Spleen (tissue), 11 donors: ENCODE measurements at regions not wholly inside any gene's neighbourhood (a gene's known extent, or its start where the extent isn't known, plus 50 kb on each side); places are given as distances from the start of the nearest gene placed in this dataset.

Experiments used
- DNase-seq: peaks from one replicate; pipeline ENCODE4 v3.0.0-alpha.2; 2020
- H3K27ac ChIP-seq, 8 donors: fragments of 200-600 bp; sonication (generic) in 7 of 8; 1 replicate in 4 of 8; 2 replicates in 4 of 8; pipeline versions ENCODE4 v1.5.0 to v1.8.0; 2016 to 2021; ENCODE audit warnings: inconsistent platforms in 4 of 8, mild to moderate bottlenecking in 4 of 8, moderate library complexity in 1 of 8
- H3K27me3 ChIP-seq, 7 donors: fragments of 200-600 bp; sonication (generic) in 6 of 7; replicated peaks in 1 of 7; 1 replicate in 4 of 7; 2 replicates in 3 of 7; pipeline versions ENCODE4 v1.5.0 to v1.8.0; 2016 to 2021; ENCODE audit warnings: inconsistent platforms in 3 of 7, mild to moderate bottlenecking in 1 of 7
- H3K36me3 ChIP-seq, 6 donors: fragments of 200-600 bp; sonication (generic) in 5 of 6; 1 replicate in 4 of 6; 2 replicates in 2 of 6; pipeline versions ENCODE4 v1.5.0 to v1.8.0; 2016 to 2021; ENCODE audit warnings: inconsistent platforms in 2 of 6
- H3K4me1 ChIP-seq, 6 donors: fragments of 200-600 bp; sonication (generic) in 5 of 6; 1 replicate in 3 of 6; 2 replicates in 3 of 6; pipeline versions ENCODE4 v1.5.0 to v1.8.0; 2016 to 2021; ENCODE audit warnings: inconsistent platforms in 3 of 6
- H3K4me3 ChIP-seq, 8 donors: fragments of 200-600 bp; sonication (generic) in 7 of 8; 1 replicate in 4 of 8; 2 replicates in 4 of 8; pipeline versions ENCODE4 v1.5.0 to v1.8.0; 2016 to 2021; ENCODE audit warnings: inconsistent platforms in 4 of 8, mild to moderate bottlenecking in 4 of 8, moderate library complexity in 2 of 8
- H3K9me3 ChIP-seq, 8 donors: fragments of 200-600 bp; sonication (generic) in 7 of 8; 1 replicate in 4 of 8; 2 replicates in 4 of 8; pipeline versions ENCODE4 v1.5.0 to v1.8.0; 2016 to 2021; ENCODE audit warnings: inconsistent platforms in 4 of 8
- CTCF ChIP-seq, 11 experiments: fragments of 200-600 bp in 7 of 11; fragments of 450-650 bp in 4 of 11; sonication (generic) in 4 of 11; IDR thresholded peaks in 8 of 11; conservative IDR thresholded peaks in 3 of 11; 1 replicate in 7 of 11; 2 replicates in 4 of 11; pipeline versions ENCODE4 v1.4.0 to v1.8.0; 2016 to 2021; ENCODE audit warnings: antibody characterized with exemption in 11 of 11, inconsistent platforms in 4 of 11, mild to moderate bottlenecking in 1 of 11
- POLR2A ChIP-seq, 3 donors: fragments of 450-650 bp; IDR thresholded peaks; one replicate each; pipeline ENCODE4 v1.5.1; 2017; ENCODE audit warnings: antibody characterized with exemption in 3 of 3, mild to moderate bottlenecking in 1 of 3
- POLR2AphosphoS5 ChIP-seq, 3 donors: sonication (generic); formaldehyde crosslinking; IDR thresholded peaks; one replicate each; pipeline ENCODE4 v1.5.1; 2017; ENCODE audit warnings: antibody characterized with exemption in 3 of 3
- whole genome bisulfite sequencing, 5 donors: extraction: QIAGEN DNeasy Blood & Tissue Kit in 3 of 5; methylation state at CpG; one replicate each; pipeline versions ENCODE4 v1.1.5 to v1.1.7; 2013 to 2018; 5-methylcytosine and 5-hydroxymethylcytosine counted together
- intact Hi-C: fragments of 100-400 bp; cut with DNase I; formaldehyde crosslinking; loops from one replicate; pipeline ENCODE4 v1.15.0; 2023; ENCODE audit warnings: low total_unique reads
- donor health status: healthy with polysubstance abuse.
- donor health status: DM: no; HTN: no; CAD: no; lungs with moderate emphysema.
- donor health status: DM: no; HTN: no; CAD: no.
- donor health status: Bipolar disorder and iron deficiency.
- donor health status: healthy.
- donor health status: DM: no; HTN: no; CAD: no.
- donor health status: DM: yes; HTN: yes; CAD: no.

GRCh38 chr2:42938671-42939370 lies 146.4 kb upstream of the HAAO start:
- Histone ChIP-seq H3K9me3 (no peaks in the 10 kb centered on the region), H3K4me3 (no peak overlapping the region), H3K36me3 (no peaks in the 10 kb centered on the region), H3K27ac (peak overlapping the region in 6 of 8 donors; percentile 20 to 63 (median 57)), H3K27me3 (no peaks in the 10 kb centered on the region), H3K4me1 (peaks cover 0 to 55% (median 18%) of the 10 kb centered on the region in 6 donors)
- DNase-seq: no peak
- intact Hi-C loops: loop anchor here (10.0 kb wide), 1 partner anchor 64 kb away; no protein-coding TSS in a partner anchor
- TF ChIP-seq CTCF (IDR thresholded peaks at IDR 0.05 in 8 of 11, conservative IDR thresholded peaks at IDR 0.05 in 3 of 11) (no peak), POLR2AphosphoS5 (IDR thresholded peaks at IDR 0.05) (no peak), POLR2A (IDR thresholded peaks at IDR 0.05) (no peak)
- WGBS, 5 donors: 87 to 96% (median 90%) methylated on average over 3 of the region's 3 CpGs

GRCh38 chr2:42937171-42937875 lies 144.9 kb upstream of the HAAO start:
- peak overlapping the region in 6 of 8 donors; percentile 11 to 63 (median 34) for H3K27ac ChIP-seq
- intact Hi-C loops: loop anchor here (10.0 kb wide), 1 partner anchor 63 kb away; no protein-coding TSS in a partner anchor

GRCh38 chr2:42935692-42936671 lies 143.6 kb upstream of the HAAO start:
- Histone ChIP-seq H3K4me1 (peaks cover 0 to 67% (median 27%) of the 10 kb centered on the region in 6 donors), H3K9me3 (no peaks in the 10 kb centered on the region), H3K4me3 (no peak overlapping the region), H3K36me3 (no peaks in the 10 kb centered on the region), H3K27me3 (no peaks in the 10 kb centered on the region), H3K27ac (peak overlapping the region in 6 of 8 donors; percentile 11 to 63 (median 34))
- intact Hi-C loops: loop anchor here (10.0 kb wide), 1 partner anchor 61 kb away; no protein-coding TSS in a partner anchor
- peak; percentile 40 for DNase-seq
- WGBS, 5 donors: 62 to 79% (median 68%) methylated on average over 11 to 13 of the region's 13 CpGs
- TF ChIP-seq POLR2A (IDR thresholded peaks at IDR 0.05): no peak
- no peak for TF ChIP-seq CTCF (IDR thresholded peaks at IDR 0.05 in 8 of 11, conservative IDR thresholded peaks at IDR 0.05 in 3 of 11)
- TF ChIP-seq POLR2AphosphoS5 (IDR thresholded peaks at IDR 0.05): no peak

More at GRCh38 chr2:42937171-42937875, 144.9 kb upstream of the HAAO start:
- WGBS, 5 donors: 59 to 75% (median 63%) methylated on average over 10 to 16 of the region's 16 CpGs
- peak in 2 of 3 donors; percentile 47 to 58 for TF ChIP-seq POLR2AphosphoS5 (IDR thresholded peaks at IDR 0.05)
- TF ChIP-seq POLR2A (IDR thresholded peaks at IDR 0.05): no peak
- peaks cover 0 to 63% (median 22%) of the 10 kb centered on the region in 6 donors for H3K4me1 ChIP-seq
- peak; percentile 79 for DNase-seq
- H3K27me3 ChIP-seq: no peaks in the 10 kb centered on the region
- no peak overlapping the region for H3K4me3 ChIP-seq
- H3K9me3 ChIP-seq: no peaks in the 10 kb centered on the region
- no peaks in the 10 kb centered on the region for H3K36me3 ChIP-seq

GRCh38 chr2:42934580-42935186 lies 142.3 kb upstream of the HAAO start:
- H3K27me3 ChIP-seq: no peaks in the 10 kb centered on the region
- no peaks in the 10 kb centered on the region for H3K36me3 ChIP-seq
- intact Hi-C loops: loop anchor here (10.0 kb wide), 1 partner anchor 60 kb away; no protein-coding TSS in a partner anchor
- H3K9me3 ChIP-seq: no peaks in the 10 kb centered on the region
- no peak overlapping the region for H3K4me3 ChIP-seq
- no peak for DNase-seq
- peaks cover 5 to 73% (median 34%) of the 10 kb centered on the region in 6 donors for H3K4me1 ChIP-seq
- WGBS, 5 donors: 70 to 88% (median 77%) methylated on average over 14 of the region's 14 CpGs
- peak overlapping the region in 3 of 8 donors; percentile 9 to 71 (median 56) for H3K27ac ChIP-seq
- TF ChIP-seq CTCF (IDR thresholded peaks at IDR 0.05 in 8 of 11, conservative IDR thresholded peaks at IDR 0.05 in 3 of 11): no peak
- no peak for TF ChIP-seq POLR2AphosphoS5 (IDR thresholded peaks at IDR 0.05)
- TF ChIP-seq POLR2A (IDR thresholded peaks at IDR 0.05): no peak
